GM12875 (cell line): ENCODE measurements at regions not wholly inside any gene's neighbourhood (a gene's known extent, or its start where the extent isn't known, plus 50 kb on each side); places are given as distances from the start of the nearest gene placed in this dataset.

Experiments
- H3K4me3 ChIP-seq: one replicate; pipeline ENCODE4 v1.5.1; 2011; ENCODE audit warnings: low read depth, low read length, control low read depth
- CTCF ChIP-seq: IDR thresholded peaks from 2 replicates; pipeline ENCODE4 v1.5.1; 2011; ENCODE audit warnings: low read depth, mild to moderate bottlenecking, control low read depth, inconsistent platforms, low read length, moderate library complexity, borderline replicate concordance; ENCODE audit not compliant: insufficient read depth

GRCh38 chr11:134584001-134584561, 172.0 kb upstream of the B3GAT1 start:
- TF ChIP-seq CTCF = no peak
- H3K4me3 ChIP-seq = no peak overlapping the region

- no peak overlapping the region for H3K4me3 ChIP-seq
- TF ChIP-seq CTCF = no peak
Measured at GRCh38 chr11:134583397-134583990, 171.5 kb upstream of the B3GAT1 start.

GRCh38 chr11:134582770-134583095, 170.7 kb upstream of the B3GAT1 start:
- no peak overlapping the region for H3K4me3 ChIP-seq
- no peak for TF ChIP-seq CTCF

- TF ChIP-seq CTCF = no peak
- no peak overlapping the region for H3K4me3 ChIP-seq
Measured at GRCh38 chr11:134581966-134582769, 170.1 kb upstream of the B3GAT1 start.

- TF ChIP-seq CTCF = no peak
- H3K4me3 ChIP-seq = no peak overlapping the region
Measured at GRCh38 chr11:134581121-134581626, 169.1 kb upstream of the B3GAT1 start.

GRCh38 chr11:134580610-134580975, 168.6 kb upstream of the B3GAT1 start:
- no peak overlapping the region for H3K4me3 ChIP-seq
- TF ChIP-seq CTCF = no peak
